ENCODE measurements at regions not wholly inside any gene's neighbourhood (a gene's known extent, or its start where the extent isn't known, plus 50 kb on each side); places are given as distances from the start of the nearest gene placed in this dataset.

DNA sequence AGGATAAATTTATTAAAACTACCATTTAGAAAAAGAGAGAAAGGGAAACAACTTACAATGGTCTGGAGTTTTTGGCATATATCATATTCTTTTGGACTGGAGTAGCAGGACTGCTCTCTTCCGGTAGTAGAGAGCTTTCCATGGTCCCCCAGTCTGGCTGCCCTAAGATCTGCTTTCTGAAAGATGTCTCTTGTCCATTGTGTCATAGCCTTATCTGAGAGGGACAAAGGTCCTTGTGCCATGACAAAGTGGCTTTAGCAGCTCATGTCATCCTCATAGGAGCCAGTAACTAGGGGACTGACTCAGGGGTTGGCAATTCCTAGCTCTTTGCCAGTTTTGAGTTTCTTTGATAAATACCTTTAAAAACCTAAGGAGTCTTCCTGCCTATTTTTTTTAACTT, 505.5 kb upstream of the ZEB2 start:
- DNase-seq (ENCODE audit: low read depth in 3 of 3) = no peak

DNA sequence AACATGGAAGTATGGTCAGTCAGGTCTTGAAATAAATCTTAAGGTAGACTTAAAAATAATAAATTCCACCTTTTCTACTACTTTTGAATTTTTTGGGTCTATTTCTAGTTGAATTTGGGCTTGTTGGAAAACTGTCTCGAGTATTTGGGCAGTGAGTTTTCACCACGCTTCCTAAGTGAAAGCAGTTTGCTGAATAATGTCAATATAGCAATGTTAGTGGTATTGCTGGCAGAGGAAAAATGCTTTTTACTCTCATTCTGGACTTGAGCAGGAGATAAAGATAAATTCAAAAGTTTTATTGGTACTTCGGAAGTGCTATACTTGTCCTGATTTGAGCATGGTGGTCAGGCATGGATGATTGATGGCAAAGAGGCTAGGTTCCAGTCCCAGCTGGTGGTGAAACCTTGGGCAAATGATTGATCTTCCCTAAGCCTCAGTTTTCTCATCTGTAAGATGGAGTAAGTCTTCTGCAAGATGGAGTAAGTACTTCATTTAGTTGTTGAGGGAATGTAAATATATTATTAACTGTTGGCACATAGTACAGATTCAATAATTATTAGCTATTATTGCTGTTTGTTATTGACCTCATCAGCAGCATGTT, 503.5 kb upstream of the ZEB2 start:
- DNase-seq (ENCODE audit: low read depth in 3 of 3) = no peak

DNA sequence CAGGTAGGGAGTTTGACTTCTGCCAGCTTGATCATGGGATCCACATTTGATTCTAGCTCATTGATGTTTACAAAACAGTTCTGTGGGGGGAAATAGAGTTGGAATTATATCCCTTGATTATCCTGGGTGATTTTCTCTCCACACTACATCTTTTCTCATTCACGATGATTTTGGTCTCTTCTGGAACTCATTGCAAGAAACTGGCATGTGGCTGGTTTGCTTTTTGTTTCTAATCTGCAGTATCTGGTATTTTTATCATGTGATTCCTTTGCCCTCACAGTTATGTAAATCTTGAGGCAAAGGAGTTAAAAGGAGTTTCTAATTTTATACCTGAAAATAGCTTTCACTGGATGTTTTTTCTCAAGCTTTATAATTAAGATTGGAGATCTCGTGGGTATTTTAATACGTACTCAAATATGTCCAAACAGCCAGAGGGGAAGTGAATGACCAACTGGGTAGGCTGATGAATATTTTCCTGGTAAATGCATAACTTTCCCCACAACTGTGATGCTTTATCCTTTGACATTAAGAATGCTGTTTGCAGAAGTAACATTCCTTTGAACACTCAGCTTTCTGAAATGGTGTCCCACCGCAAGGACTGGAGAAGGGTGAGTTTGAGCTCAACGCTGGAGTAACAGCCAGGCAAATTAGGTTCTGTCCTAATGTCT, 502.9 kb upstream of the ZEB2 start:
- no peak for DNase-seq (ENCODE audit: low read depth in 3 of 3)

DNA sequence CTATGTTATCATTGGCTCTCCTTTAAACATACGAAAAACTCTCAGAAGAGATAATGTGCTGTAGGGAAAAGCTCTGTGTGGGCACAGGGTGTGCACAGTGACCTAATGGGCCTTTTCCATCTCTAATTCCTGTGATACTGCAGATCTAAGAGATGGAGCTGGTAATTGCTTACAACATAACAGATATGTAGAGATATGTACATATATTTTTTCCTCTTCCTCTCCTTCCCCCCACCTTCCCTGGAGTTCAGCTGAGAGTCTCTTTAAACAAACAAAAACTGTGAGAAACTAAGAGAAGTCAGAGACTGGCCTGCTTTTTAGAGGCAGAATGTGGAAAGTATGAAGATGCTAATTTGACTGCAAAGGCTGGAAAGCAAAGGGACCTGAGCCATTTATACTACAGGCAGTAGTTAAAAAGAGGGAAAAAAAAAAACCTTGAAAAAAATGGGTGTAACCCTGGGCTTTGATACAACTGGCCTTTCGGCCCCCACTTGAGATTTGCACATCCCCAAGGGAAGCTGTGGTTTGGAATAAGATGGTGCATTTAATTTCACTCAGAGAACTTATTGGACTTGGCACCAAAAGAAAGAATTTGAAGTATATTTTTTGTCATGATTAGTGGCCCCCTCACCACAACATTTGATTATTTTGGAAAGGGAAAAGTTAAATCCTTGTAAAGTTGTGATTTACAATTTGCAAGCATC, 502.2 kb upstream of the ZEB2 start:
- no peak for DNase-seq (ENCODE audit: low read depth in 3 of 3)

DNA sequence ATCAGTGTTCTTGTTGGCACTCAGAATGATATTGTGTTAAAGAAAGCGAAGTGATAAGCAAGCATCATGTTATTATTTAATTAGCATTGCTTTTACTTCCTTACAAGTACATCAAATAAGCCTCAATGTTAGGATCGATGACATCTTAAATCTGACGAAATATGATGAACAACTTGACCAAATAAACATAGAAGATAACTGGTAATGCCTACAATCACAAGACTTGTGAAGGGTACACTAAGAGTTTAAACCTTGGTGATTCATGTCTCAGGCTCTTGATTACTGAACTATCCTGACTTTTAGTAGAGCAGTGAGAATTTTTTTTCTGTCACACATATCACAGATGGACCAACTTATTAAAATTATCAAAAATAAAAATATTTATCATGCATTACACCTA, 500.8 kb upstream of the ZEB2 start:
- no peak for DNase-seq (ENCODE audit: low read depth in 3 of 3)

DNA sequence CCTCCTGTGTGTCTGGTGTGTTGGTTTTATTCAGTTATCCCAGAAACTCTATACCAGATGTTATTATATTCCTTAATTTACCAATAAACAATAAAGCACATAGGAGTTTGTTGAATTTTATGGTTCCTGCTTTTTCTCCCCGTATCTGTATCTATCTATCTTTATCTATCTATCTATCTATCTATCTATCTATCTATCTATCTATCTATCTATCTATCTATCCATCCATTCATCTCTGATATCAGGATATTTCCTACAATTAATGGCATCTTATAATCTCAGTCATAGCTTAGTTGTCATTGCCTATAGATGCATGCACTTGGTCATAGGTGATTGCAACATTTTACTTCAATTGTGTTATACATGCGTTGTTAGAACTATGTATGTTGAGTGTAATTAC, 500.2 kb upstream of the ZEB2 start:
- no peak for DNase-seq (ENCODE audit: low read depth in 3 of 3)

DNA sequence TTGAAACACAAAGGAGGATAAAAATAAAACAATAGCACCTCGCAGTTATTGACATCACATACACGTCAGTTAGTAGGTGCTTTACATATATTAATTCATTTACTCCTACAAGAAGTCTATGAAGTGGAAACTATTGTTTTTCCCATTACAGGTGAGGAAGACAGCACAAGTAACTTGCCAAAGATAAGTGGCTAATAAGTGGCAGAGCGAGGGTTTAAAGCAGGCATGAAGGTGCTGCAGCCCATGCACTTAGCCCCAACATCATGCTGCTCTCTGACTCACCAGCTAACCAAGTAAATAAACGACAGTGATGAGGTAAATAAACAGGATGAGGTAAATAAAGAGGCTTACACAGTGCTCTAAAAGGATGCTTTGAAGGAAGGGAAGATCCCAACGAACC, 498.6 kb upstream of the ZEB2 start:
- no peak for DNase-seq (ENCODE audit: low read depth in 3 of 3)

DNA sequence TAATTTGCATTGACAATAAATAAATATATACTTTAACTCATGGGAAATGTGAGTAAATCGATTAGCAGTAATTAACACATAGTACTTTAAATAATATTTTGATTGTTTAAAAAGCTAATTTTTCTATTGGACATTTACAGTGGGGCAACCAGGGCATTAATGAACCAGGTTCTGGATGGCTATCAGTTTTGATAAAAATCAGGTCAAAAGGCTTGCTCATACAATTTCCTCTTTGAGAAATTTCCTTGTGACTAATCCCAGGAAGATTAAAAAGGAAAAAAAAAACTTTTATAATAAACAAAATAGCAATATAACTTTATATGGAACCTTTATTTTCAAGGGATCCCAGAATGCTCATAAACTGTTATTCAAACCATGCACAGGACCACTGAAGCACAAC, 497.2 kb upstream of the ZEB2 start:
- no peak for DNase-seq (ENCODE audit: low read depth in 3 of 3)

DNA sequence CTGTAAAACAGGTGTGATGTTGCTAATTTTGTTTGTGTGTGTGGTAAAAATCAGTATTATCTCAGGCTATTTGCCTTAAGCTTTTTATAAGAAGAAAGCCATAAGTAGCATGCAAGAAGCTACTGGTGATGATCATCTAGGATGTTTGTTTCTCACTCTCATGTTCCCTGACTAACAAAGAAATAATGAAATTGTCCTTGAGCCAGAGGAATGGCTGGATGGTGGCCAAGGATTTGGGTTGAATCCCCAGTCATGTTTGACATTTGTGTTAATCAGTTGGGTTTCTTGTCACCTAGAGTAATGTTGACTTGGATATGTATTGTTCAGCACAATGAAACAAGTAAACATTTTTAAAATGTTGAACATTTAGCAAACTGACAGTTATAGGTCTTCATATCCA, 496.8 kb upstream of the ZEB2 start:
- DNase-seq (ENCODE audit: low read depth in 3 of 3) = no peak

DNA sequence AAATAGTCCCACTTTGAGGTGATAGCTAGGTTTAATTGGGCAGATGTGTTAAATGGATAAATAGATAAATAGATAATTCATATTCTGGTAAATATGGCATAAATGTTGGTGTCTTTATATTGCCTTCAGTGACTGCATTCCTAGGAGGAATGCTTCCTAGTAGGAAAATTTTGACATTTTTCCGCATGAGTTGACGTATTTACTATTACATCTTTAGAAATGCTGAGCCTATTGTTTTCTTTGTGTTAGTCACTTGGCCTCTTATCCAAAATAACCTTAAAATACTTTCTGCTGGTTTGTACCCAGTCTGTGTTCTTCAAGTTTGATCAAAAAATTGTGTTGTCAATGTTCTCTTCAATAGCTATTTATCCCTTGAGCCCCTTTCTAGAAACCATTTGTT, 495.6 kb upstream of the ZEB2 start:
- DNase-seq (ENCODE audit: low read depth in 3 of 3) = no peak

DNA sequence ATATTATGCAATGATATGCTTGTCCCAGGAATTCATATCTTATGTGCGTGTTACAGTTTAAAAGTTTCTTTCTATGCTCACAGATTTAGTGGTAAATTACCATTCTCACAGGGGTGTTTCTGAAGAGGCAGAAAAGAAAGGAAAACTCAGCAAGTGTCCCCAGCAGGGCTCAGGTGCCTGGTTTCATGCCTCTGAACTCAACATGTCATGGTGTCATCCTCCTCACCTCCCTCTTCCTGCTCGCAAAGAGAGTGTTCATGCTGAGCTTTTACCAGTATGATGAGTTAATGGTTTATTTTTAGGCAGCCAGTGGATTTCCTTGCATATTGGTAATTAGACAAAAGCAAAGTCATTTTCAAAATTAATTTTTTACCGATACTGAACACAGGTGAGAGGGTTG, 492.9 kb upstream of the ZEB2 start:
- DNase-seq (ENCODE audit: low read depth in 3 of 3) = no peak

DNA sequence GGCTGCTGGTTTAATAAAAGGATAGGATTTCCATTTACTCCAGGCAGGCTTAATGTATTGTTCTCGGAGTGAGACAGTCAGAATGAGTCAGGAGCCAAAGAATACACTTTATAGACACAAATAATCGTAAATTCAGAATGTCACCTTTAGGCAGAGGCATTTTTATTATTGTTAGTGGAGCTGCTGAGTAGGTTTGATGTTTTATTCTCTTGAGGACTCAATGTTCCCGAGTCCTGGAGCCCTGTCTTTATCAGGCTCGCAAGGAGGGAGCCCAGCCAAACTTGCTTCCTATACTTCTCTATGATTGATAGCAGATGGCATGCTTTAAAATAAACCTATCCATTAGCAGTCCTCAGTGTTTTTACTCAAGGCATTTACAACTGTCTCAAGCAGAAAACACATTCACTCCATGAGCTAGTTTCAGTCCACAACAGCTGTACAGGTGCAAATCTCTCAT, 492.3 kb upstream of the ZEB2 start:
- DNase-seq (ENCODE audit: low read depth in 3 of 3) = no peak

DNA sequence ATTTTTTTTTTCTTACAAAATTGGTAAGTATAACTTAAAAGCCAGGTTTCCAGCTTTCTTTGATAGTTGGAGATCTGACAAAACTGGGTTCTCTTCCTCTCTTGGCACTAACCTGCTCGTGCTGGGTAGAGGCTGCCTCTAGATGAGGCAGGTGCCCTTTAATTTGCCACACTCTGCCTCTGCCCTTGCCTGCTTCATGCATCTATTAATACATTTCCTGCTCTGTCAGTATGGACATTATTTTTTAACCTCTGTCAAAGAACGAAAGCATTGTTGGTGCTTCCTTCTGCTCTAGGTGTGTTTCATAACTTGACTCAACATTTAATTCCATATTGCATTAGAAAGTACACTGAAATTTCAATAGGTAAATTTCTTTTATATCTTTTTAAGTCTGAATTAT, 490.7 kb upstream of the ZEB2 start:
- no peak for DNase-seq (ENCODE audit: low read depth in 3 of 3)

DNA sequence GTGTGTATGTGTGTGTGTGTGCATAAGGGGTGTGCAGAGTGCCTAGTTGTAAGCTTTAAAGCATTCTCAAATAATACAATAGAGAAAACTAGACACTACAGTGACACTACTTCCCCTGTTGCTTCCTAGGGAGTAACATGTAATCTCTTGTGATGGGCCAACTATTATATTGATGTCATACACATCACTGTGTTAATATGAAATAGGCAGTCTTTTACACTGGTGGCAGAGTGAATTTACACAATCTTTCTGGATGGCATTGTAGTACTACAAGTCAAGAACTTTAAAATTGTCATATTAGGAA, 488.0 kb upstream of the ZEB2 start:
- no peak for DNase-seq (ENCODE audit: low read depth in 3 of 3)

DNA sequence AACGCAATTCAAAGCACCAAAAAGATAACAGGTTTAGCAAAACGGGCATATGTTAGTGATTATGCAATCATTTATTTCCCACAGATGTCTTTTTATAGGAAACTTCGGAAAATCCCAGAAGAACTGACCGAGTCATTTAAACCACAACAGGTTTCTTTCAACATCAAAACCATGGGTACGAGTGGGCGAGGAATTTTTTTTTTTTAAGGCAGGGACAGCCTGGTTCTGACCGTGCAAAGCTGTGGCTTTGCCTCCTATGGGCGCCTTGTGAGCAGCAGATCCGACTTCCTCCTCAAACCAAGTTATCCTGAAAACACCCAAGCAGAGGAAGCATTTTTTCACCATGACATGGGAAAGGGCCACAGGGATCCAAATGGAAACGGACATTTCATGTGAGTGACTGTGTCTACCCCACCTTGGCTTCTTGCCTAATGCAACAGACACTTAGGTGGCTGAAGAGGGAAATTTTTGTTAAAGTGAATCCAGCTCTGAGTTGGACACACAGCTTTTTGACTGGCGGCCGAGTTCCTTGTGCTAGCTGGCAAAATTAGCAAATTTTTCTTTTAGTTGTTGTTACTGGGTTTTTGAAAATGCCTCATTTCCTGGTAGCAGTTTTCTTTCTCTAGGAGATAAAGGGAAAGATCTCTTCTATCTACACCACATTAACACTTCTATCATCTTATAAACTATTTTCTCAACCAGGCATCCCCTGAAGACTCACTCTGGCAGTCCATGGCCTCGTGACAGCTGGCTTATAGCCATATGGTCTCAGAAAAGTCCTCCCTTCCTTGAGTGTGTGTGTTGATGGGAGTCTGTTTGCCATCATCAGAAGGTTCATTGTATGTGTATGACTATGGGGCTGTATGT, 487.4 kb upstream of the ZEB2 start:
- no peak for DNase-seq (ENCODE audit: low read depth in 3 of 3)

DNA sequence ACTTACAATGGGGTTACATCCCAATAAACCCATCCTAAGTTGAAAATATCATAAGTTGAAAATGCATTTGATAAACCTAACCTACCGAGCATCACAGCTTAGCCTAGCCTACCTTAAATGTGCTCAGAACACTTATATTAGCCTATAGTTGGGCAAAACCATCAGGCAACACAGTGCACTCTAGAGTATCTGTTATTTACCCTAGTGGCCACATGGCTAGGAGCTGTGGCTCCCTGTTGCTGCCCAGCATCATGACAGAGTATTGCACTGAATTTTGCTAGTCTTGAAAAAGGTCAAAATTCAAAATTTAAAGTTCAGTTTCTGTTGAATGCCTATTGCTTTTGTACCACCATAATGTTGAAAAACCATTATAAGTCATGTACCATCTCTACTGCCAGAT, 482.7 kb upstream of the ZEB2 start:
- DNase-seq (ENCODE audit: low read depth in 3 of 3) = no peak

DNA sequence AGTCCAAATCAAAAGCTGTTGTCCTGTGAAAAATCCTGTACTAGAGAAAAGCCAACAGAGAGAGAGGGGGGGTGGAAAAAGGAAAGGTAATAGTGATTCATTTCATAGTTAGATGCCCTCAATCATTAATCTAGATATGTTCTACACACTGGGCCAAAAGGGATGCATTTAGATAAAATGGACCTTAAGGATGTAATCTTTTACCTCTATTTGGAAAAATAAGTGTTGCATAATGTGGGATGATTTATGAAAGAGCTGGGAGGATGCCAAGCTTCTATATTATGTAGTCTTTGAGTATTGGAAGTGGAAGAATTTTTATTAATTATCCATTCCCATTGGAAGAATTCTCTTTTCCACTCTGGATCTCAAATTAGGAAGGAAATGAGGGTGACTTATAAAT, 480.5 kb upstream of the ZEB2 start:
- DNase-seq (ENCODE audit: low read depth in 3 of 3) = no peak

DNA sequence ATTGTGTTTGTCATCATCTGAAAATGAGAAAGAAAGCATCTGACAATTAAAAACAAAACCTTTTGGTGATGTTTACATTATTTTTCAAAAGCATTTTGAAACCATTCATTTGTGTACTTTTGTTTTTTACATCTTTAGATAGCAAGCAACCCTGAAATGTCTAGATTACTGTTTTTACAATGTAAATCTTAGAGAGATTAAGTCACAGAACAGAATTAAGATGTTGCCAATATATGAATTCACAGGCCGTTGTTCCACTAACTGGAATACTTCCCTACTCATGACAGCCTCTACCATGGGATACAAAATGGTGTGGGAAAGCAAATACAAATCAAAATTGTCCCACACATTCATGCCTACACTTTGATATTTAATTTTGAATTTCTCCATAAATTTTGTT, 480.0 kb upstream of the ZEB2 start:
- DNase-seq (ENCODE audit: low read depth in 3 of 3) = no peak

DNA sequence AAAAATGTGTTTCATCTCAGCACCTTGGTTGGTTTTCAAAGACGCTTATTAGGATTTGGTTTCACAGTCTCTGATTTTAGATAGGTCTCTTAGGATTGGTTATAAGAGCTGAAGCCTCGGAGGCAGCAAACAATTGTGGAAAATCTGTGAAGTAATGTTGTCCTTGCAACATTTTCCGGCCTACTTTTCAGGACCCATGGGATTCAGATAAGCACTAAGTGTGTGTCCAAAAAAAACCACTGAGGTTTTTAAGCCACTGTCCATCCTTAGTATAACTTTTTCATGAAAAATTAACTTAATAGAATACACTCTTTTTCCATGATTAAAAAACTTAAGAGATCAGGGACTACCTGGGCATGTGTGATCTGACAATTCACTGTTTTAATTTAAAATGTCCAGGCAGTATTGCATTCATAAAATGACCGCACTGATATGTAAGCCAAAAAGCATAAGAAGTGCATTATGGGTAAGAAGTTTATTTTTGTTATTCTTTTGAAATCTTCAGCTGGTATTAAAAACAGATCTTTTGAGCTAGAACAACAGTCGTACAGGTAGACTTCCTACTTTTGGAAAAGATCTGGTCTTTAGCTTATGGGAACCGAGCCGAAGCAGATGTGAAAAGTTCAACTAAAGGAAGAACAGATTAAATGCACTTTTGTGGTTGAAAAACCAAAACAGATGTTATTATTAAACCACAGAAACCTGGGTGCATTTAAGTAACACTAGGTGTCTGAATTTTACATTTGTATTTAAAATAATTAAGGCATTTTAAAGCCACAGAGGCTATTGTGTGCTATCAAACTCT, 479.4 kb upstream of the ZEB2 start:
- DNase-seq (ENCODE audit: low read depth in 3 of 3) = no peak

DNA sequence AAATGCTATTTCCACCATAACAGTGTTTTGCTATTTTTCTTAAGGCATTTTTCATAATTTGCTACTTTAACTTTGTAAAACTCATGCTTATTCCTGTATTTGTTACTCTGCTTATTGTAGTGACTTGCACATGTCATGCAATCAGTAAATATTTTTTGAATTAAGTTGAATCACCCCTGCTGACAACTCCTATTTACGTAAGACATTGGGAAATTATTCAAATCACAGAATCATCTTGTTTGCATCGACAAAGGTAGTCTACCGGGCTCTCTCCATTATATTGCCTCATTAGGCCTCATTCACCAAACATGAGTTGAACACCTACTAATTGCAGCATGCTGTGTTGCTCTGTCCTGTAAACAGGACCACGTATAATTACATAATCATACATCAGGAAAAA, 478.5 kb upstream of the ZEB2 start:
- no peak for DNase-seq (ENCODE audit: low read depth in 3 of 3)

DNA sequence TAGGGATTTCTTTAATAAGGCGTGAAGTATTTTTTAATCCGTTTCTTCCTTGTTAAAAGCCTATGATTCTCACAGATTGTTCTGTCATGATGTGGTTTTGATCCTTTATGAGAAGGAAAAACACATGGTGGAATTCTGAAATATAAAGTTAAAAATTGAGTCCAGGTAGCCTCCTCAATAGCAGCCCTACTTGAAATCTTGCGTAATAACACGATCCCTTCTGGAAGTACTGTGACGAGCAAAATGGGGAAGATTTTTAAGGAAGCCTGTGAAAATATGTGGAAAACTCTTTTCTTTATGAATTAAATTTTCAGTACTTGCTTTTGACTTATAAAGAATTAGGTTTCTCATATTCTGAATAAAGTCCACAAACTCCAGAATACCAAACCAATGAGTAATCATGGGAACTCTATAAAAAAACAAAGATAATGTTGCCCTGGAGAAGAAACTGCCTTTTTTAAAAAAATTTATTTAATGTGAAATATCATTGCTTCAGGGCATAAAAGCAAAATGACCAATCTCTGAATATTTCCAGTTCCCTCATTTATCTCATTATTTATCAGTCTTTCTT, 476.4 kb upstream of the ZEB2 start:
- DNase-seq (ENCODE audit: low read depth in 3 of 3) = no peak

DNA sequence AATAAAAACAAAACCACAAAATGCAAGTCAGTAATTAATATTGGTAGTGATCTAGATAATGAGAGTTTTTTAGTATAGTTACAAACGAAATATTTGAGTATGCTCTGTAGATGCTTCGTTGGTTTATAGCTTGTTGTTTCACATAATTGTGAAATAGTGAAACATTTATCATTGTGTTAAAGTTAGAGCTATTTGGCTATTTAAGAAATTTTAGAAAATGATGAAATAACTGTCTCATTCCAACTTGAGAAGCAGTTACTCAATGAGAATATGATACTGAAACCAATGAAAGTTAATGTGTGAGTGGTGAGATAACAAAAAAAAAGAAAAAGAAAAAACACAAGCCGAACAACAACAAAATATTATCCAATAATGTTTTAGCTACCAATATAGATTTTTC, 475.6 kb upstream of the ZEB2 start:
- no peak for DNase-seq (ENCODE audit: low read depth in 3 of 3)
